Fibroblast of mammary gland (primary cell): ENCODE measurements at regions not wholly inside any gene's neighbourhood (a gene's known extent, or its start where the extent isn't known, plus 50 kb on each side); places are given as distances from the start of the nearest gene placed in this dataset.

Source experiments
- DNase-seq: peaks from one replicate; pipeline ENCODE4 v3.0.0-alpha.2; 2010; ENCODE audit warnings: low read depth
- H3K4me3 ChIP-seq: 2 replicates; pipeline ENCODE4 v1.5.1; 2011; ENCODE audit warnings: low read depth, mild to moderate bottlenecking, low read length, moderate library complexity; ENCODE audit not compliant: control insufficient read depth
- CTCF ChIP-seq: conservative IDR thresholded peaks from 2 replicates; pipeline ENCODE4 v1.5.1; 2011; ENCODE audit warnings: low read depth, low read length, inconsistent platforms; ENCODE audit not compliant: control insufficient read depth, insufficient read depth

GRCh38 chr1:221118938-221119320 lies 239.7 kb downstream of the HLX start:
- DNase-seq: no peak
- TF ChIP-seq CTCF: no peak
- H3K4me3 ChIP-seq: no peak overlapping the region

- no peak overlapping the region for H3K4me3 ChIP-seq
- no peak for DNase-seq
- TF ChIP-seq CTCF: no peak
Measured at GRCh38 chr1:221122501-221122900, 243.3 kb downstream of the HLX start.

- no peak for TF ChIP-seq CTCF
- no peak overlapping the region for H3K4me3 ChIP-seq
- no peak for DNase-seq
Measured at GRCh38 chr1:221125976-221126375, 246.7 kb downstream of the HLX start.

GRCh38 chr1:221137666-221138065 lies 258.4 kb downstream of the HLX start:
- no peak for TF ChIP-seq CTCF

GRCh38 chr1:221138516-221138915 lies 259.3 kb downstream of the HLX start:
- no peak overlapping the region for H3K4me3 ChIP-seq
- no peak for TF ChIP-seq CTCF
- no peak for DNase-seq

More at GRCh38 chr1:221137666-221138065, 258.4 kb downstream of the HLX start:
- DNase-seq: no peak
- H3K4me3 ChIP-seq: no peak overlapping the region

GRCh38 chr1:221139991-221140390 lies 260.7 kb downstream of the HLX start:
- no peak for TF ChIP-seq CTCF
- H3K4me3 ChIP-seq: no peak overlapping the region
- DNase-seq: no peak

GRCh38 chr1:221141096-221141495 lies 261.9 kb downstream of the HLX start:
- TF ChIP-seq CTCF: no peak
- H3K4me3 ChIP-seq: no peak overlapping the region
- DNase-seq: no peak
